ENCODE measurements at regions not wholly inside any gene's neighbourhood (a gene's known extent, or its start where the extent isn't known, plus 50 kb on each side); places are given as distances from the start of the nearest gene placed in this dataset.

GRCh38 chr14:104476437-104476836 lies 103.1 kb upstream of the C14orf180 start:
- 2% methylated on average over 6 of the region's 10 CpGs for WGBS (ENCODE audit: insufficient coverage, low coverage, missing lambda C conversion rate)
- intact Hi-C loops (cut with micrococcal nuclease) = no loop called here
- peaks cover 2 to 13% of the 10 kb centered on the region in 2 experiments; a peak in 3 of 5 replicates for H3K27me3 ChIP-seq (ENCODE audit: control insufficient read depth in 2 of 2, insufficient read depth in 2 of 2, low read length in 2 of 2)

More at GRCh38 chr14:104476437-104476836, 103.1 kb upstream of the C14orf180 start:
- in situ Hi-C loops (cut with MboI) = no loop called here
- POLR2A ChIA-PET = interaction anchor here (0.6 to 1.0 kb wide), 3 partner anchors 9 to 1616 kb away, joined by 3 read pairs; no protein-coding TSS in a partner anchor
- no peak for TF ChIP-seq DPF2 (IDR thresholded peaks at IDR 0.05)
- TF ChIP-seq ZNF280A (IDR thresholded peaks at IDR 0.05; ENCODE audit: low read depth, partially characterized antibody) = no peak
- TF ChIP-seq ZBTB43 (CRISPR knock-in tag; IDR thresholded peaks at IDR 0.05) = no peak
- TF ChIP-seq RBM25 (IDR thresholded peaks at IDR 0.05; ENCODE audit: low read depth, low read length, severe bottlenecking) = no peak
- no peak for TF ChIP-seq BCLAF1 (IDR thresholded peaks at IDR 0.05; ENCODE audit: borderline replicate concordance in 1 of 2, control insufficient read depth in 1 of 2, low read depth in 2 of 2, low read length in 1 of 2)
- Histone ChIP-seq H3K79me2 (ENCODE audit: control insufficient read depth, insufficient read depth, low read length) (no peaks in the 10 kb centered on the region), H3K9me1 (ENCODE audit: control insufficient read depth, insufficient read depth, low read length) (no peaks in the 10 kb centered on the region), H2AFZ (ENCODE audit: low read depth, low read length) (no peak overlapping the region), H3K36me3 (ENCODE audit: control insufficient read depth, insufficient read depth, low read length) (no peaks in the 10 kb centered on the region), H3K4me2 (ENCODE audit: insufficient read depth, low read length) (no peak overlapping the region), H4K20me1 (replicated peaks; ENCODE audit: control insufficient read depth, insufficient read depth, low read length) (no peaks in the 10 kb centered on the region), H3K4me1 (replicated peaks in 1 of 2; ENCODE audit: control insufficient read depth in 2 of 2, insufficient read depth in 2 of 2, low read length in 2 of 2) (no peaks in the 10 kb centered on the region), H3K9me3 (replicated peaks; ENCODE audit: control insufficient read depth, insufficient read depth, low read depth, low read length) (no peaks in the 10 kb centered on the region), H3K4me3 (no peak overlapping the region), H3K9ac (ENCODE audit: insufficient read depth in 1 of 2, low read depth in 2 of 2, low read length in 2 of 2) (no peak overlapping the region), H3K27ac (ENCODE audit: extremely low read depth, low read depth, low read length) (no peak overlapping the region)
- ATAC-seq = no peak
- FAIRE-seq = no peak
- no peak for DNase-seq (ENCODE audit: extremely low read depth in 1 of 4, low spot score in 3 of 4)
- CTCF ChIA-PET (ENCODE audit: low intra/inter-chr PET ratio) = no interaction called here
- BruUV-seq (replicated peaks) = no TSS peak

All from K562 (cell line).